H1 (cell line): ENCODE measurements at regions not wholly inside any gene's neighbourhood (a gene's known extent, or its start where the extent isn't known, plus 50 kb on each side); places are given as distances from the start of the nearest gene placed in this dataset.

Experiments used
- CEBPB ChIP-seq: IDR thresholded peaks from 2 replicates; pipeline ENCODE4 v1.6.1; 2012; ENCODE audit warnings: low read depth, low read length
- CHD2 ChIP-seq: IDR thresholded peaks from 2 replicates; pipeline ENCODE4 v1.6.1; 2012; ENCODE audit warnings: low read length, improper control_type of control experiment
- CHD7 ChIP-seq: fragments of 300-600 bp; sonication (generic); IDR thresholded peaks from 2 replicates; pipeline ENCODE4 v1.7.1; 2012; ENCODE audit warnings: low read length, moderate library complexity, mild to moderate bottlenecking, inconsistent platforms; ENCODE audit not compliant: insufficient replicate concordance
- CREB1 ChIP-seq: IDR thresholded peaks from 2 replicates; pipeline ENCODE4 v1.6.1; 2012; ENCODE audit warnings: inconsistent platforms
- FOSL1 ChIP-seq: IDR thresholded peaks from 2 replicates; pipeline ENCODE4 v1.6.1; 2011; ENCODE audit warnings: mild to moderate bottlenecking, low read depth, low read length, moderate library complexity; ENCODE audit not compliant: insufficient read depth
- JUN ChIP-seq: IDR thresholded peaks from 2 replicates; pipeline ENCODE4 v1.6.1; 2011; ENCODE audit warnings: low read depth, mild to moderate bottlenecking, improper control_type of control experiment, low read length
- PHF8 ChIP-seq: fragments of 200-600 bp; sonication (generic); conservative IDR thresholded peaks from 2 replicates; pipeline ENCODE4 v1.7.1; 2012; ENCODE audit warnings: low read depth, mild to moderate bottlenecking, inconsistent platforms, low read length, moderate library complexity
- SIX5 ChIP-seq: IDR thresholded peaks from 2 replicates; pipeline ENCODE4 v1.6.1; 2011; ENCODE audit warnings: mild to moderate bottlenecking, low read depth, low read length
- TAF1 ChIP-seq: IDR thresholded peaks from 2 replicates; pipeline ENCODE4 v1.6.1; 2011; ENCODE audit warnings: mild to moderate bottlenecking, low read depth, low read length
- TCF12 ChIP-seq: IDR thresholded peaks from 2 replicates; pipeline ENCODE4 v1.6.1; 2011; ENCODE audit warnings: low read depth, mild to moderate bottlenecking, low read length

GRCh38 chr5:112597831-112598230 lies 139.9 kb upstream of the APC start (continued):
- TF ChIP-seq CHD7 (no peak), PHF8 (no peak), CREB1 (no peak), FOSL1 (no peak), TCF12 (no peak), SIX5 (no peak), TAF1 (no peak), CHD2 (no peak), CEBPB (no peak), JUN (no peak)
